T-helper 2 cell treated with Interferon-gamma antibody and Interleukin-4, amounts not matched to agents 5 μg/mL and 100 μg/mL, for 36 hours (primary cell): ENCODE measurements at regions not wholly inside any gene's neighbourhood (a gene's known extent, or its start where the extent isn't known, plus 50 kb on each side); places are given as distances from the start of the nearest gene placed in this dataset.
"Not testable (repeated sequence)": the region's sequence is repeated elsewhere in the genome, so short reads cannot be mapped to it uniquely, and the experiment has no call there.

Source experiments
- DNase-seq: peaks from one replicate; pipeline ENCODE4 v3.0.0; 2021; ENCODE audit warnings: low spot score
- H3K27ac Mint-ChIP-seq: one replicate; pipeline ENCODE4 v1.8.0; 2021; ENCODE audit warnings: mild to moderate bottlenecking, mixed read lengths
- H3K27me3 Mint-ChIP-seq: one replicate; pipeline ENCODE4 v1.8.0; 2021; ENCODE audit warnings: low read depth, mixed read lengths
- H3K36me3 Mint-ChIP-seq: one replicate; pipeline ENCODE4 v1.8.0; 2021; ENCODE audit warnings: low read depth, mixed read lengths
- H3K4me1 Mint-ChIP-seq: one replicate; pipeline ENCODE4 v1.8.0; 2021; ENCODE audit warnings: low read depth, mixed read lengths
- H3K4me3 Mint-ChIP-seq: one replicate; pipeline ENCODE4 v1.8.0; 2022; ENCODE audit warnings: mild to moderate bottlenecking, moderate library complexity, mixed read lengths
- H3K9me3 Mint-ChIP-seq: one replicate; pipeline ENCODE4 v1.8.0; 2021; ENCODE audit warnings: mixed read lengths

DNA sequence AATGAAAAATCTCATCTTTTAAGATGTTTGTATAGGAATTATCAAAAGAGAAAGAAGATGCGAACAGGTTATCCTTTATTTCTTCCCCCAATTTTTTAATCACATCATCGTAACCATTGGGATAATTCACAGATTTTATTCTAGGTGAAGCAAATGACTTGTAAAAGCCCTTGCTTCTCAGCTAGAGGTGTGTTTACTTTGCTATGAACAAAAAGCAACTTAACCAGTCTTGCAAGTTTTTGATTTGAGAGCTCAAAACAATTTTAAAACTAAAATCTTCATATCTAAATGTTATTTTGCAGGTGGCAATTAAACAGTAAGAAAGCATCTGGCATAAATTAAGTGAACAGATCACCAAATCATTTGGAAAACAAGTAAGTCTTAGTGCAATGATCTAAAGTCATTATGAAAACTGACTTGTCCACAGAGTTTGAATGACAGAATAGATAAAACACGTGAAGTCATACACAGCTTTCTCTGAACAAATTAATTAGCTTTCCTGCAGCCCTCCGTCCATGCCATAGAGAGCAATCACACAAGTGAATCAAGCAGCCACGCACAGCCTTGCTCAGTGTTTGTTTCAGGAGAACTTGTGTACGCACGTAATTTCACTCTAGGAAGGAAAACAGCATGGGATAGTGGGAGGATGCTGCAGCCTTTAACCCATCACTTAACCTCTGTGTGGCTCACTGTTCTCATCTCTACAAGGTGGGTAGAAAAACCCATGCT, 85.0 kb upstream of the ZNF800 start:
- no peak for DNase-seq
- Mint-ChIP-seq H3K27me3 (peaks cover 24% of the 10 kb centered on the region), H3K36me3 (no peaks in the 10 kb centered on the region), H3K4me1 (no peaks in the 10 kb centered on the region), H3K4me3 (no peak overlapping the region), H3K9me3 (no peaks in the 10 kb centered on the region), H3K27ac (no peak overlapping the region)

DNA sequence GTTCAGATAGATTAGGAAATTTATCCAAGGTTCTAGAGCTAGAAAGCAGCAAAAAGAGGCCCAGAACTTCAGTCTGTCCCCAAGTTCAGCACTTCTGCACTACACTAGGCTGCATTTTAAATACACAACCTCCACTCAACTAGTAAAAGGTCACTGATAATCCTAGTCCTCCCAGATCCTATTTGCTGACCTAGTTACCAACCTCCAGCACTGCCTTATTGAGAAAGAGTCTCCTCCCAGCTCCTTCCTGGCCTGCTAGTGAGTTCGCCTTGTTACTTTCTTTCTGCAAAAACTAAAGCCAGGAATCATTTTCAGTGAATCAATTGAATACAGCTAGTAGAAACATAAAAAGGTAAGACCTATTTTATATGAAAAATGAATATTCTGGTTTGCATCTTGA, 84.1 kb upstream of the ZNF800 start:
- H3K27me3 Mint-ChIP-seq: peaks cover 20% of the 10 kb centered on the region
- no peak for DNase-seq
- H3K4me3 Mint-ChIP-seq: no peak overlapping the region
- H3K9me3 Mint-ChIP-seq: no peaks in the 10 kb centered on the region
- H3K36me3 Mint-ChIP-seq: no peaks in the 10 kb centered on the region
- no peak overlapping the region for H3K27ac Mint-ChIP-seq
- H3K4me1 Mint-ChIP-seq: no peaks in the 10 kb centered on the region

DNA sequence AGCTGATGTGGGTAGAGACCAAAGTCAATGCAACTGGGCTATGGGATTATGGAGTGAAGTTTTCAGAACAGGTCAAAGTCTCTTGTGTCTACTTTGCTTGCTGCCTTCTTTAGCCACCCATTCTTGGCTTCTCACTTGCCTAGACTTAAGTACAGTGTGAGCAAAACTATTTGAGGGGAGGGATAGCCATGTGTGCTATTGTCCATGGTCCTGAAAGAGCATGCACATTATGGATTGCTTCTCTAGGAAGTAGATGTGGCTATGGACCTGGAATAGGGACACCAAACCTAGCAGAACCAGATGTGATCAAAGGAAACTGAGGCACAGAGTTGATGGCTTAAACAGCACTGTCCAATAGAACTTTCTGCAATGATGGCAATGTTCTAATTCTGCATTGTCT, 81.9 kb upstream of the ZNF800 start:
- Mint-ChIP-seq H3K27ac (no peak overlapping the region), H3K36me3 (no peaks in the 10 kb centered on the region), H3K4me1 (no peaks in the 10 kb centered on the region), H3K9me3 (no peaks in the 10 kb centered on the region), H3K27me3 (peaks cover 22% of the 10 kb centered on the region), H3K4me3 (no peak overlapping the region)
- no peak for DNase-seq

DNA sequence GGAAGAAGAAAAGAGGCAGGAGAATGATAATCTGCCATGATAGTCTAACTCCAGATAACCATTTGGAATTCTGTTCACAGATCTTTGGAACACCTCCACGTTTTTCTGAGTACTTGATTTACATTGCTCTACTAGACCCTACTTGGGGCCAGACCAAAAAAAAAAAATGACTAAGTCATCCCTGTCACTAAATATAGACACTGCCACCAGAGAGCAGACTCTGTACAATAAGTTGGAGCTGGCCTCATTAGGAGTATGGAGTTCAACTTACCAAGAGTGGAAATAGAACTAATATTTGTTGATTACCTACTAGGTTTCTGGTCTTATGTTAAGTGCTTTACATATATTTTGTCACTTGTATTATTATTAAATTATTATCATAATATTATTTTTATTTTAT, 80.9 kb upstream of the ZNF800 start:
- Mint-ChIP-seq H3K4me3 (no peak overlapping the region), H3K36me3 (no peaks in the 10 kb centered on the region), H3K9me3 (no peaks in the 10 kb centered on the region), H3K27ac (no peak overlapping the region), H3K27me3 (peaks cover 19% of the 10 kb centered on the region), H3K4me1 (no peaks in the 10 kb centered on the region)
- DNase-seq: no peak

DNA sequence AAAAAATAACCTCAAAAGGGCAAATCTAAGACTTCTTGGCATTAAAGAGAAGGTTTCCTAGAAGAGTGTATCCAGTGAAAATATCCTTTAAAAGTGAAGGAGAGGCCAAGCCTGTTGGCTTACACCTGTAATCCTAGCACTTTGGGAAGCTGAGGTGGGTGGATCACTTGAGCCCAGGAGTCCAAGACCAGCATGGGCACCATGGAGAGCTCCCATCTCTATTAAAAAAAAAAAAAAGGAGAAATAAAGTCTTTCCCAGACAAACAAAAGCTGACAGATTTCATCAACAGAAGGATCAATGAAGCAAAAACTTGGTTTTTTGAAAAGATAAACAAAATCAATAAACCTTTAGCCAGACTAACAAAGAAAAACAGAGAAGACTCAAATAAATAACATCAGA, 67.6 kb upstream of the ZNF800 start:
- DNase-seq: no peak
- no peaks in the 10 kb centered on the region for H3K36me3 Mint-ChIP-seq

DNA sequence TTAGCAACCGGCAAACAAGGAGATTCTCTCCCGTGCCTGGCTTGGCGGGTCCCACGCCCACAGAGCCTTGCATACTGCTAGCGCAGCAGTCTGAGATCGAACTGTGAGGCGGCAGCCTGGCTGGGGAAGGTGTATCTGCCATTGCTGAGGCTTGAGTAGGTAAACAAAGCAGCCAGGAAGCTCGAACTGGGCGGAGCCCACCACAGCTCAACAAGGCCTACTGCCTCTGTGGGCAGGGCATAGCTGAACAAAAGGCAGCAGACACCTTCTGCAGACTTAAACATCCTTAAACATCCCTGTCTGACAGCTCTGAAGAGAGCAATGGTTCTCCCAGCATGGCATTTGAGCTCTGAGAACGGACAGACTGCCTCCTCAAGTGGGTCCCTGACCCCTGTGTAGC, 58.8 kb upstream of the ZNF800 start:
- not testable (repeated sequence) for H3K36me3 Mint-ChIP-seq, H3K27ac Mint-ChIP-seq, H3K4me3 Mint-ChIP-seq, DNase-seq, H3K9me3 Mint-ChIP-seq
- Mint-ChIP-seq H3K27me3 (peaks cover 55% of the 10 kb centered on the region), H3K4me1 (peaks cover 14% of the 10 kb centered on the region)

More for the DNA sequence above, 67.6 kb upstream of the ZNF800 start:
- Mint-ChIP-seq H3K27ac (no peak overlapping the region), H3K27me3 (peaks cover under 1% of the 10 kb centered on the region), H3K9me3 (no peaks in the 10 kb centered on the region), H3K4me3 (no peak overlapping the region), H3K4me1 (no peaks in the 10 kb centered on the region)

DNA sequence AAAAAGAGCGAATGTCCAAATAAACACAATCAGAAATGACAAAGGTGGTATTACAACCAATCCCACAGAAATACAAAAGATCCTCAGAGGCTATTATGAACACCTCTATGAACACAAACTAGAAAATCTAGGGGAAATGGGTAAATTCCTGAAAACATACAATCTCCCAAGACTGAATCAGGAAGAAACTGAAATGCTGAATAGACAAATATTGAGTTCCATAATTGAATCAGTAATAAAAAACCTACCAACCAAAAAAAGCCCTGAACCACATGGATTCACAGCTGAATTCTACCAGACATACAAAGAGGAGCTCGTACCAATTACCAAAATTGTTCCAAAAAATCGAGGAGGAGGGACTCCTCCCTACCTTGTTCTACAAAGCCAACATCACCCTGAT, 56.1 kb upstream of the ZNF800 start:
- no peaks in the 10 kb centered on the region for H3K9me3 Mint-ChIP-seq
- H3K4me3 Mint-ChIP-seq: no peak overlapping the region
- peaks cover 50% of the 10 kb centered on the region for H3K27me3 Mint-ChIP-seq
- no peaks in the 10 kb centered on the region for H3K36me3 Mint-ChIP-seq
- no peak for DNase-seq
- H3K4me1 Mint-ChIP-seq: peaks cover 14% of the 10 kb centered on the region
- no peak overlapping the region for H3K27ac Mint-ChIP-seq

DNA sequence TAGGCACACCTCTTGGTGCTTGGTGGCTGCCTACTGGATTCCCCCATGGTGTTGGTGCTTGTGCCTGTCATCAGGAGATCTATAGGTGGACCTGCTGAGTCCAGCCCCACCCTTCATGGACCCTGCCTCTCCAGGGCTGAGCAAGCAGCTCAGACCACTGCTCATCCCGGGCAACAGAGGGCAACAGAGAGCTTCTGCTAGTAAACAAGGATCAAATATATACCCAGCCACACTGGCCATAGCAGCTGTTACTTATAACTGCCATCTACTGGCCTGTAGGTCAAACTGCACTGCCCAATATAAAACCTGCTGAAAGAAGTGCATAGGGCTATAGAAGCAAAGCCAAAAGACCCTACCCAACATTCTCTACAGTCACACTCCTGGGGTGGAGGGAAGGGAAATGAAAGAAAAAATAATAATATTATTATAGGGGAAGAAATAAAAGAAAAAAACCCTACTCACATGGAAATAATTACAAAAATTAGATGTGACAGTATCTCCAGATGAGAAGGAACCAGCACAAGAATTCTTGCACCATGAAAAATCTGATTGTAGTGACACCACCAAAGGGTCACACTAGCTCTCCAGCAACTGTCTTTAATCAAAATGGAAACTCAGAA, 54.9 kb upstream of the ZNF800 start:
- H3K27ac Mint-ChIP-seq: no peak overlapping the region
- H3K36me3 Mint-ChIP-seq: no peaks in the 10 kb centered on the region
- peaks cover 14% of the 10 kb centered on the region for H3K4me1 Mint-ChIP-seq
- no peaks in the 10 kb centered on the region for H3K9me3 Mint-ChIP-seq
- peak; percentile 50 for DNase-seq
- H3K4me3 Mint-ChIP-seq: no peak overlapping the region
- peaks cover 47% of the 10 kb centered on the region for H3K27me3 Mint-ChIP-seq

DNA sequence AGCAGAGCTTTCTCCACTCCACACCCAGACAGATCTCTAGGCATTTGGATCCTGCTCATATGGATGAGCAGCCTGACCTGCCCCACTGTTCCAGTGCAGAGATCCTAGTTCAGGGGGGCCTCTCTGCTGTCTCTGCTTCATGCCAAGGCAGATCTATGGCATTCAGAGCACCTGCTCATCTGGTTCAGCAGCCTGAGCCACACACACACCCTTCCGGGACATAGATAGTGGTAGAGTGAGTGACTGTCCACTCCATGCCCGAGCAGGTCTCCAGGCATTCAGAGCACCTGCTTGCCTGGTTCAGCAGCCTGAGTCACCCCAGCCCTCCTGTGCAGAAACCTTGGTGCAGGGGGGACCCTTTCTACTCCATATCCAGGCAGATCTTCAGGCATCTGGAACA, 54.3 kb upstream of the ZNF800 start:
- no peaks in the 10 kb centered on the region for H3K36me3 Mint-ChIP-seq
- no peak overlapping the region for H3K4me3 Mint-ChIP-seq
- DNase-seq: no peak
- H3K27me3 Mint-ChIP-seq: peaks cover 46% of the 10 kb centered on the region
- H3K9me3 Mint-ChIP-seq: no peaks in the 10 kb centered on the region
- peaks cover 14% of the 10 kb centered on the region for H3K4me1 Mint-ChIP-seq
- H3K27ac Mint-ChIP-seq: no peak overlapping the region
